KG1 (cell line): ENCODE measurements at regions not wholly inside any gene's neighbourhood (a gene's known extent, or its start where the extent isn't known, plus 50 kb on each side); places are given as distances from the start of the nearest gene placed in this dataset.
"Not testable (repeated sequence)": the region's sequence is repeated elsewhere in the genome, so short reads cannot be mapped to it uniquely, and the experiment has no call there.

Experiments
- DNase-seq: peaks from one replicate; lab custom pipeline; 2025; lab: John Stamatoyannopoulos, UW

DNA sequence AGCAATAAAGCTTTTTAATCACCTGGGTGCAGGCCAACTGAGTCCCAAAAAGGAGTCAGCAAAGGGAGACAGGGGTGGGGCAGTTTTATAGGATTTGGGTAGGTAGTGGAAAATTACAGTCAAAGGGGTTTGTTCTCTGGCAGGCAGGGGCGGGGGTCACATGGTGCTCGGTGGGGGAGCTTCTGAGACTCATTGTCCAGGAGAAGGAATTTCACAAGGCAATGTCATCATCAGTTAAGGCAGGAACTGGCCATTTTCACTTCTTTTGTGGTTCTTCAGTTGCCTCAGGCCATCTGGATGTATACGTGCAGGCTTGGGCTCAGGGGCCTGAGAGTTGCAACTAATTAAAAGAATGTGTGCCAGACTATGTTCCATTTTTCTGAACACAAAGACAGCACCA is 147.5 kb upstream of the SCN7A start:
- not testable (repeated sequence) for DNase-seq

GRCh38 chr2:166637051-166637450 is 143.0 kb upstream of the SCN7A start:
- no peak for DNase-seq

DNA sequence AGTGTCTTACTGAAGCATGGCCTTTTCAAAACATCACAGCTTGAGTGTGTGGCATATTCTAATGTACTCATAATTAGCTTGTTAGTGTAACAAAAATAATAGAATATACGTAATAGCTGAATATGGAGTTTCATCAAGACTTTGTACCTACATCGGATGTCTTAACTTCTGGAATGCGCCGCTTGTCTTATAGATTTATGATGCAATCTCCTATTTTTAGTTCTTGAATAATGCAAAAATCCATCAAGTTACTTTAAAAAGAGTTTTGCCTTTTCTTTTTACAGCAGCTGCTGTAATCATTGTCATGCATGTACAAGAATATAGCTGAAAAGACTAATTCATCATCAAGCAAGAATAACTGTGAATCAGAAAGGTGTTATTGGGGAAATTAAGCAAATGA is 140.7 kb upstream of the SCN7A start:
- DNase-seq: no peak

GRCh38 chr2:166632616-166633015 is 138.6 kb upstream of the SCN7A start:
- no peak for DNase-seq

DNA sequence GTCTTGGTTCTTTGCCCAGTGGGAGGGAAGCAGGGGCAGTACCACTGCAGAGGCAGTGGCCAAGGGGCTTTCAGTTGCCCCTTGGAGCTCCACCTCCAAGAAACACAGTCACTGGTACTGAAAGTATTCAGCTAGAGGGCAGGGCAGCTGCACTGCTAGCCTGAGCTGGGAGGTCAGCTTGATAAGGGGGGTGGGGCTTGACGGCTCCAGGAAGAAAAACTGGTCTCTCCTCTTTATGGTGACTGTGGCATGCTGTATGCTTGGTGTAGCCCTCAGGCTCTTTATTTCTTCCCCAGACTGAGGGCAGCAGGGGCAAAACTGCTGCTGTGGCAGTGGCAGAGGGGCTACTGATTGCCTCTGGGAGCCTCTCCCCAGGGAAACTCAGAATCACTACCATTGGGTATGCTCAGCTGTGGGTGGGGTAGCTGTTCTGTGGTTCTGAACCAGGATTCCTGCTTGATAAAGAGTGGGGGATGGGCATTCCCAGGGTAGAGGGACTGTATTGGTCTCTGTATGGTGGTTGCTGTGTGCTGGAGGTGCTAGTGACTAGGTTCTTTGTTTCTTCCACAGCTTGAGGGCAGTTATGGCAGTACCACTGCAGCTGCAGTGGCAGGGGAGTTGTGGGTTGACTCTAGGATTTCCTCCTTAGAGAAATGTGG is 134.6 kb upstream of the SCN7A start:
- no peak for DNase-seq

DNA sequence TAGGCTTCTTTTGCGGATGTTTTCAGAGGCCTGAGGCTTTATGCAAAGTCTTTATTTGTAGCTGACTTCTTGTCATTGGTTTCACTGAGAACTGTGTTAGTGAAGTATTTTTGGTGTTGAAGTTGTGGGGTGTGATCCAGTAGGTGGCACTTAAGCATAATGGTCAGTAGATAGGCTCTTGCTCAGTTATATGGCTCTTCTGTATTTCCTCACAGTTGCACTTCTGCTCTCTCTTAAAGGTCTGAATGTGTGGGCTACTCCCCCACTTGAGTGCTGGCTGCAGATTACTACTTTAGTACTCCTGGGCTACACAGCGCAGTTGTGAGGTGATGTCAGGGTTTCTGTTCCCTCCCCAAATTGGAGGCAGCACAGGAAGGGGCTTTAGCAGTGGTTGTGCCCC is 133.8 kb upstream of the SCN7A start:
- DNase-seq: no peak

GRCh38 chr2:166625670-166626069 is 131.6 kb upstream of the SCN7A start:
- no peak for DNase-seq

- no peak for DNase-seq
Measured at GRCh38 chr2:166614503-166614902, 120.5 kb upstream of the SCN7A start.

GRCh38 chr2:166614029-166614428 is 120.0 kb upstream of the SCN7A start:
- no peak for DNase-seq

DNA sequence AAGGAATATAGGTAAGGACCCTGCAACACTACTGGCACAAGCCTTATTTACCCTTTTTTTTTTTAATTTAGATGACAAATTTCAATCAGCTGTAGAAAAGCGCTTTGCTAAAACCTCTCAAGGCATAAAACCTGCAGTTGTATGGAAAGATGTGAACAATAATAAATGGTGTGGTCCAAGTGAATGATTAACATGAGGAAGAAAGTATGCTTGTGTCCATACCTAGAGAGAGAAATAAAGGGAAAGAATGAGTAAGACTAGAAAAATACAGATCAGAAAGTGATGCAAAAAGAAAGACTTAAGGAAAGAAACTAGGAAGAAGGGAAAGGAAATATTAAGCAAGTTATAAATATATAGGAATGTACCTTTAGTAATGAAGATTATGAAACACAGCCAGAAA is 119.2 kb upstream of the SCN7A start:
- no peak for DNase-seq

GRCh38 chr2:166612214-166612613 is 118.2 kb upstream of the SCN7A start:
- no peak for DNase-seq

GRCh38 chr2:166610913-166611305 is 116.9 kb upstream of the SCN7A start:
- peak; percentile 46 for DNase-seq

- peak; percentile 46 for DNase-seq
Measured at GRCh38 chr2:166610180-166610912, 116.3 kb upstream of the SCN7A start.

- DNase-seq: no peak
Measured at GRCh38 chr2:166609183-166609959, 115.3 kb upstream of the SCN7A start.

DNA sequence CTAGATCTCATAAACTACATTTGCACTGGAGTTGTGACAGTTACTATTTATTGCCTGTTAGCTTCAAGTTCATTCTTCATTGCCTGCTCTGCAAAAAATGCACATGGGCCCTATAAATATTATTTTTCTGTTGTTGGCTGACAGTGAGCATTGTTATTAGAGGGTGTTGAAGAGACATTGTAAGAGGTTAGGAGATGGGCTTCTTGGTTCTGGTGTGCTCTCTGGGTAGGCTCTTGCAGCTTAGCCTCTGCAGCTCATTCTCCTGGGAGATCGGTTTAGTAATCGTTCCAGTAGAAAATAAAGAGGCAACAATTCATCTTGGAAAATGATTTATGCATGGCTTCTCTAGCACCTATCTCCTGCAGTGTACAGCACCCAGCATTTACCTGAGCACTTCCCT is 113.8 kb upstream of the SCN7A start:
- DNase-seq: no peak

GRCh38 chr2:166593403-166593802 is 99.4 kb upstream of the SCN7A start:
- DNase-seq: no peak

DNA sequence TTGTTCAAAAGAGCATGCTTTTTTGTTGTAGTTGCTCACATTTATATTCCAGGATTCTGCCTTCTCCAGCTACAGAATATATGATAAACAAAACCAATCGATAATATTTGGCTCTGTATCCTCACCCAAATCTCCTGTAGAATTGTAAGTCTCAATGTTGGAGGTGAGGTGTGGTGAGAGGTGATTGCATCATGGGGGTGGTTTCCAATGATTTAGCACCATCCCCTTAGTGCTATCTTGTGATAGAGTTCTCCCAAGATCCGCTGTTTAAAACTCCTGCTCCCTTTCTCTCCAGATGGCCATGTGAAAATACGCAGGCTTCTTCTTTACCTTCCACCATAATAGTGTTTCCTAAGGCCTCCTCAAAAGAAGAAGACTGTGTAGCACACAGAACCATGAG is 98.7 kb upstream of the SCN7A start:
- no peak for DNase-seq

DNA sequence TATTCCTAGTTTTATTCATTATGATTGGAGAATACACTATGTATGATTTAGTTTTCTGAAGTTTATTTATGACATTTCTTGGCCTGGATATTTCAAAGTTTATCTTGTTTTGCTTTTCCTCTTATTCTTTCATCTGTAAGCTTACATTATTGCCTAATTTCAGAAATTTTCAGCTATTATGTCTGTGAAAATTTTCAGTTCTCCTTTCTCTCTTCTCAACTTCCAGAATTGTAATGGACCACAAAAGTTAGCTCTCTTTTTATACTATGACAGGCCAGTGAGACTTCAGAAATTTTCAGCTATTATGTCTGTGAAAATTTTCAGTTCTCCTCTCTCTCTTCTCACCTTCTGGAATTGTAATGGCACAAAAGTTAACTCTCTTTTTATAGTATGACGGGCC is 97.2 kb upstream of the SCN7A start:
- DNase-seq: no peak

DNA sequence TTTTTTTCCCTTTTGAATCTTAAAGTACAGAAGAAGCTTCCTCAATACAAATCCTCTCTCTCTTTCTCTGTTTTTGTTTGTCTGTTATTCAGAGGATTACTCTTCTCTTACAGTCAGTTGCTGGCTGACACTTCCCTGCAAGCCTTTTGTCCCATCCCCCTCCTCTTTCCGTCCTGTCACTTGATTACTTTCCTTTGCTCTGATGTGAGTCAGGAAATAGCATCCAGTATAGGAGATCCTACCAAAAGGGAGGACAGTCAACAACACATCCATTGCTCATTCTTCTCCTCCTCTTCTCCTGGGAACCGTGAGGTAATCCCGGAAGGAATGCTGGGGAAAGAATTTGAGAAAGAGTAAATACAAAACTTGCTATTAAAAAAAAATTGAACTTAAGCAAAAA is 79.3 kb upstream of the SCN7A start:
- DNase-seq: no peak

DNA sequence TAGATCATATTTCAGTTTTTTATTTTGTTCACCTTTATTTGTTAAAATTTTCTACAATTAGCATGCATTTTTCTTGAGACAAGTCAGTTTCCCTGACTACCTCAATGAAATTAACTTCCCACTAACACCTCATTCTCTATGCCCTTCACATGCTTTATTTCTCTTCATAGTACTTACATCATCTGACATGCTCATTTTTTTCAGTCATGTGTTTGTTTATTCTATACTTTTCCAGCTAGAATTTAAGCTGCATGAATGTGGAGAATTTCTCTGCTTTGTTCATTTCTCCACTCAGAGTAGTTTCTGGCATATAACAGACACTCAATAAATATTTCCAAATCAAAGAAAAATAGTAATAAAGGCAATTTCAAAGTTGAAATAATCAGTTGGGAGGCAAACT is 78.9 kb upstream of the SCN7A start:
- DNase-seq: no peak

GRCh38 chr2:166568409-166568808 is 74.4 kb upstream of the SCN7A start:
- no peak for DNase-seq

- DNase-seq: no peak
Measured at GRCh38 chr2:166565501-166565900, 71.5 kb upstream of the SCN7A start.

- no peak for DNase-seq
Measured at GRCh38 chr2:166563894-166564293, 69.8 kb upstream of the SCN7A start.
